GM18520 (cell line): ENCODE measurements at regions not wholly inside any gene's neighbourhood (a gene's known extent, or its start where the extent isn't known, plus 50 kb on each side); places are given as distances from the start of the nearest gene placed in this dataset.
"Not testable (repeated sequence)": the region's sequence is repeated elsewhere in the genome, so short reads cannot be mapped to it uniquely, and the experiment has no call there.

ENCODE experiments used
- ATAC-seq: cut with Tn5 transposase; IDR thresholded peaks from one replicate; pipeline ENCODE4 v1.9.1; 2021; ENCODE audit not compliant: unreplicated experiment

DNA sequence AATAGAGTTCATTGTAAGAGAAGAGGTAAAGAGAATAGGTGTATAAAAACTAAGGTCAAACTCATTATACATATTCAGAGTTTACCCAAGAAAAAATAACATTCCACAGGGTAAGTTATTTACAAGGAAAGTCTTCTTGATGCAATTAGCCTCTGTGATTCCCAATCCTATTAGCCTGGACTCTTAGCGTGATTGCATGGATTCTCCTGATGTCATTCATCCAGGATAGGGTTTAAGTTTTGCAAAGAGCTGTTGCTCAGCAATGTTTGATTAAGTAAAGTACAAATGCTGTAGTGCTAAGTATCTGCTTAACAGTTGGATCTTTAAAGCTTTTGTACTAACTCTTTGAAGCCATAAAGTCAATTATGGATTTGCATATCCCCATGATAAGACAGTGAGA is 767.8 kb upstream of the LUZP2 start:
- ATAC-seq, result no peak

- no peak for ATAC-seq
Measured at GRCh38 chr11:23730307-23730998, 766.4 kb upstream of the LUZP2 start.

DNA sequence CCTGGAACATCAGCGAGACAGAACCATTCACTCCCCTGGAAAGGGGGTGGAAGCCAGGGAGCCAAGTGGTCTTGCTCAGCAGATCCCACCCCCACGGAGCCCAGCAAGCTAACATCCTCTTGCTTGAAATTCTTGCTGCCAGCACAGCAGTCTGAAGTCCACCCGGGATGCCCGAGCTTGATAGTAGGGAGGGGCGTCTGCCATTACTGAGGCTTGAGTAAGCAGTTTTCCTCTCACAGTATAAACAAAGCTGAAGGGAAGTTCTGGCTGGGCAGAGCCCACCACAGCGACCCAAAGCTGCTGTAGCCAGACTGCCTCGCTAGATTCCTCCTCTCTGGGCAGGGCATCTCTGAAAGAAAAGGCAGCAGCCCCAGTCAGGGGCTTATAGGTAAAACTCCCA is 764.8 kb upstream of the LUZP2 start:
- ATAC-seq, result no peak

GRCh38 chr11:23746896-23747295 is 750.0 kb upstream of the LUZP2 start:
- ATAC-seq, result no peak

DNA sequence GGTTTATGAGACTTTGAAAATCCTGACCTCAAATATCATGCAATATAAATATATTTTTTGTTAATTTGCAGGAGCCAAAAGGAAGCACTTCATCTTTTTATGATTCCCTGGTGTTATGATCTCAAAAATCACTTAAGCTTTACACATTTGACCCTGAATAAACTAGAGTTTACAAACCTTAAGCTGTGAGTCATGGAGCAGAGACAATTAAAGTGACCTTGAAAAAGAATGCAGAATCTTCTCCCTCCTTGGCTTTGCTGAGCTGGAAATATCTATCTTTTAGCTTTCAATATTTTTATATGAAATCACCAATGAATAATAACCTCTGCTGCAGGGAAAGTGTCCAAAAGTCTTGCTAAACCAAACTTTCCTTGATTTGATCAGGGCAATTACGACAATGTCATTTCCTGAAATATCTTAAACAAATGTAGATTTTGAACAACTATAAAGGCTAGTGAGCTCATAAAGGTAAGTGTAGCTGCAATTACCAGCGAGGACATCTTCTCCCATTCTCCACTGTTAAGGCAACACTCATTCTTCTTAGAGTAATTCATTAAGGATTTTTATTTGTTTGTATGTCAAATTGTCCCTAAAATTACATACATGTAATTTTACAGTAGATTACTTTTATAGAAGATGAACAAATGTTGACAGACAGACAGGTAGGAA is 747.0 kb upstream of the LUZP2 start:
- ATAC-seq, result no peak

- no peak for ATAC-seq
Measured at GRCh38 chr11:23751280-23751679, 745.6 kb upstream of the LUZP2 start.

DNA sequence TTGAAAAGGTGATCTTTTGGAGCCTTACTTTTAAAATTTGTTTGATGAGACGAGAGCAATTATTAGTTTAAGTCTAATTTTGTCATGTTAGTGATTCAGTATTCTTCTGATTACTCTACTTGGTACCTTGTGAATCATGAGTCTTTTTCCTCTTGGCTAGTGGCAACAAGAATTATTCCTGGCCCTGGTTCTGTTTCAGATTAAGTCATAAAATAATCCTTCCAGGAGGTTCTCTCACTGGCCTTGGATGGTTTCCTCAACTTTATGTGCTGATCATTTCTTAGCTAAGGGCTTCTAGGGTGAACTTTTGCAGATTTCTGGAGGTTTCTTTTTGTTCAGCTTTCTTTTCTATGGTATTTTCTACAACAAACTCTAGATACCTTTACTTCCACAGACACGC is 741.8 kb upstream of the LUZP2 start:
- ATAC-seq, result no peak

GRCh38 chr11:23755769-23756168 is 741.1 kb upstream of the LUZP2 start:
- no peak for ATAC-seq

GRCh38 chr11:23759489-23759888 is 737.4 kb upstream of the LUZP2 start:
- ATAC-seq, result no peak

GRCh38 chr11:23764286-23764685 is 732.6 kb upstream of the LUZP2 start:
- no peak for ATAC-seq

- no peak for ATAC-seq
Measured at GRCh38 chr11:23765682-23766252, 731.1 kb upstream of the LUZP2 start.

- no peak for ATAC-seq
Measured at GRCh38 chr11:23767576-23767975, 729.3 kb upstream of the LUZP2 start.

DNA sequence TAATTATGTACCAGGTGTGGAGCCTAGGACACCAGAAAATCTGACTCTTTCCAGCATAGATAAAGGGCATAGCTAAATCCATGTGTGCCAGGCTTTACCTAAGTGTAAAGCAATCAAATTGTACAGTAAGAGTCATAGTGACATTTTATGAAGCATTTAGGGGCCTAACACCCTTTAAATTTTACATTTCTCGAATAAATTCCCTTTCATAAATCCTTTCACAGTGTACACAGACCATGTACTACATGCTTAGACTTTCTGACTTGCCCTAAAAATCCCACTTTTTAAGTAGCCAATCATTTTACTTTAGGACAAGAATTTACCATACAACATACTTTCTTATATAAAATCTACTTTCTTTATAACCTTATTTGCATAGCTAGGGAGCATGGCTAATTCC is 727.6 kb upstream of the LUZP2 start:
- no peak for ATAC-seq

- ATAC-seq, result no peak
Measured at GRCh38 chr11:23772081-23772480, 724.8 kb upstream of the LUZP2 start.

DNA sequence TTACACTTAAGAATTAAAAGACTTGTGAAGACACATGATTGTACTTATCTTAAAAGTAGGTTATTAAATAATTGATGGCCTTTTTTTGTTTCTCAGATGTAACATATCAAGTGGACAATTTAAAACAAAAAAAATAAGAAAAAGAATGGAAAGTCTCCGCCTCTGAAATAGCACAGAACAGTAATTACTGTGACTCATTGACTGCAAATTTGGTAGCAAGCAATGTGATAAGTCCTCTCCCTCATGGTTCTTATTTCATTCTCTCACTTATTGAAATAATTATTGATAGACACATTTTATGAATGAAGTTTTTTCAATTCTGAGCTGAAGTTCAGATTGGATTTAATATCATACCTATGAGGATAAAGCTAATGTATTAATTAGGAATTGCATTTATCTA is 717.9 kb upstream of the LUZP2 start:
- no peak for ATAC-seq

DNA sequence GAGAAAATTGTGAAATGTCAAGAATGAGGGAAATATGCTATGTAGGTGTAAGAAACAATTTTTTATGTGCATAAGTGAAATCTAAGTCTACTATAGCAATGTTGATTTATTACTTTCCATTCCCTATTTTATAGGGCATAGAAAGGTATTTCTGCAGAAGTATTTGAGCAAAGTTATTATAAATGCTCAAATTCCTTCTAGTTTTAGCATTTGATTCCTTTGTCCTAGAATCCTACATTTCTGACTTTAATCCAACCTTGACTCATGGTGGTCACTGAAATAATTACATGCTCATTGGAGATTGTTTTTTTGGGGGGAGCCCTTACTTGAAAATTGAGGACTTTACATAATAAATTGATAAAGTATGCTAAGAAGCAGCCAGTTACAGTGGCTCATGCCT is 716.6 kb upstream of the LUZP2 start:
- no peak for ATAC-seq

DNA sequence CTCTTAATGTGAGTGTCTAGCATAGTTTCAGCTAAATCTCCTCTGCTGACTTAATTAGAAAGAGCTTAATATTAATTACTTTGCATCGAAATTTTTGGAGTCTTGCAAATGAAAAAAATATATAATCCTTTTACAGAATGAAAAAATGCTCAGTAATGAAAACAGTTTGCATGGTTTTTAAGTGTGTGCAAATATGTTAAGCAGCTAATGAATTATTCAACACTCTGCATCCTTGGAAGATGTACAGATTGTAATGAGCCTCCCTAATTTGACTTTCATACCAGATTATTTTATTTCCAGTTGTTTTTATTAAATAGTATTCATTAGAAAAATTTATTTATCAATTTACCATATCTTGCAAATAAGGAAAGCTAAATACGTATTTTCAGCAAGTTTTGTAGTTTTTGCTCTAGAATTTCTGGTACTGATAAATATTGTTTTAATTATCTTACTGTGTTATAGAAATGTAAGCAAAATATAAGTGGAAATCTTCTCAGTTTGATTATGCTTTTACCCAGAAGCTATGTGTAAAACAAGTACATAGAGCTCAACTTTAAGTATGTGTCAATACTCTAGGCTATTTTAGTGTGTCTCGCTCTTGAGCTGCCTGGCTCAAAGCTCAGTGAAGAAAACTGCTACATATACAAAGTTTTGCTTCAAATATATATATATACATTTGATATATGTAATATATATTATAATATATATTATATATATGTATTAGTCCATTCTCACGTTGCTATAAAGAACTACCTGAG is 714.9 kb upstream of the LUZP2 start:
- no peak for ATAC-seq

DNA sequence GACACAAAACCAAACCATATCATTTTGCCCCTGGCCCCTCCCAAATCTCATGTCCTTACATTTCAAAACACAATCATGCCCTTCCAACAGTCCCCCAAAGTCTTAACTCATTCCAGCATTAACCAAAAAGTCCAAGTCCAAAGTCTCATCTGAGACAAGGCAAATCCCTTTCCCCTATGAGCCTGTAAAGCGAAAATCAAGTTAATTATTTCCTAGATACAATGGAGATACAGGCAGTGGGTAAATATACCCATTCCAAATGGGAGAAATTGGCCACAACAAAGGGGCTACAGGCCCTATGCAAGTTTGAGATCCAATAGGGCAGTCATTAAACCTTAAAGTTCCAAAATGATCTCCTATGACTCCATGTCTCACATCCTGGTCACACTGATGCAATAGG is 709.9 kb upstream of the LUZP2 start:
- ATAC-seq, result not testable (repeated sequence)

GRCh38 chr11:23789200-23789853 is 707.5 kb upstream of the LUZP2 start:
- ATAC-seq, result no peak

DNA sequence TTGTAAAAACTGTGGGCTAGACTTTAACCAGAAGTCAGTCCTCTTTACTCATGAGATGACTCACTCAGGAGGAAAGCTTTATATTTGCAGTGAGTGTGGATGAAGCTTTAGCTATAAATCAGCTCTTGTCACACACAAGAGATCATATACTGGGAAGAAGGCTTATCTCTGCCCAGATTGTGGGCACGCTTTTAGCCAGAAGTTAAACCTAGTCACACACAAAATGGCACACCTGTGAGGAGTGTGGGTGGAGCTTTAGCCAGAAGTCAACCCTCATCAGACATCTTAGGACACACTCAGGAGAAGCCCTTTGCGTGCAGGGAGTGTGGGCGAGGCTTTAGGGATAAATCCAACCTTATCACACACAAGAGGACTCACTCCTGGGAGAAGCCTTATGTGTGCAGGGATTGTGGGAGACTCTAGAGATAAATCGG is 706.9 kb upstream of the LUZP2 start:
- ATAC-seq, result no peak
